ENCODE measurements at regions not wholly inside any gene's neighbourhood (a gene's known extent, or its start where the extent isn't known, plus 50 kb on each side); places are given as distances from the start of the nearest gene placed in this dataset.
"Not testable (repeated sequence)": the region's sequence is repeated elsewhere in the genome, so short reads cannot be mapped to it uniquely, and the experiment has no call there.

DNA sequence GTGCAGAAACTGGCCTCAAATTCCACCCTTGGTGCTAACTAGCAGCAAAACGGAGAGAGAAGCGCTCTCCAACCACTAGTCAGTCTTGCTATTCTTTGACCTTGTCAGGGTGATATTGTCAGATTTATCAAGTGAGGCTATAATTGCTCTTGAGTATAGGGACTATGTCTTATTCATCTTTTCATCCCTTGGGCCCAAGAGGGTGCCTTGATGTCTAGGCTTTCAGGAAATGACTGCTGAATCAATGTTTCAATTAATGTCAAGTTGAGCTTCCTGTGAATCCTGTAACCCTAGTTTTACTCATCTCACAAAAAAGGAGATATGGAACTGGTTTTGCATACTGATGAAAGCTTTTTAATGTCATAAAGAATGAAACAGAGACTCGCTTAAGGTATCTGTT lies 701.3 kb downstream of the EDEM1 start:
- DNase-seq: no peak

DNA sequence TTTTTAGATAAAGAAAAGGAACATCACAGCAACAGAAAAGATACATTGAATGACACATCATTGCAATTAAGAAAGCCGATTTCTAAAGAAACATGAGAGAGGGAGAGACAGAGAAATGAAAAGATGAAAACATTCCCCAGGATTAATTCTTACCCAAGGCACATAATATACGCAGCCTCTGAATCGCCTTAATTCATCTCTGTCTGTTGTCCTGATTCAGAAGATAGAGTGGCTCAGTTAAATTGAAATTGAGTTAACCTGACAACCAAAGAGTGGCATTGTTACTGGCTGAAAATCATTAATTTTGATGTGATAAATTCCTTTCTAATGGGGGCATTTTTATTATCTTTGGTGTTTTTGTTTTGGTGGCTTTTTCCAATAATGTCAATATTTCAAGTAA lies 701.9 kb downstream of the EDEM1 start:
- DNase-seq: no peak

DNA sequence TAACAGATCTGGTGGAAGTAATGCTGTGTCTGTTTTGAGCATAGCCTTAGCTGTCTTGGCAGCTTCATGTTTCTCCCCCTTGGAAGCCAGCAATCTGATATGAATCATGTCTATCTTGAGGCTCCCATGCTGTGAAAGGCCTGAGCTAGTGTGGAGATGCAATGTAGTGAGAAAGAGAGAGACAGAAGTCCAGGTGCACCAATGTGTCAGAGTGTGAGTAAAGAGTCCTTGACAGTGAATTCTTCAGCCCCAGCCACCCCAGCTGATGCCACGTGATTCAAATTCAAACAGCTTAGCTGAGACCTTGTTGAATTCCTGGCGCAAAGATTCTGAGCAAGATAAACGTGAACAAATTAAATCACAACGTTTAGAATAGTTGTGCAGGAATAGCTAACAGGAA lies 704.2 kb downstream of the EDEM1 start:
- DNase-seq: peak in 1 of 2 experiments; percentile 2

DNA sequence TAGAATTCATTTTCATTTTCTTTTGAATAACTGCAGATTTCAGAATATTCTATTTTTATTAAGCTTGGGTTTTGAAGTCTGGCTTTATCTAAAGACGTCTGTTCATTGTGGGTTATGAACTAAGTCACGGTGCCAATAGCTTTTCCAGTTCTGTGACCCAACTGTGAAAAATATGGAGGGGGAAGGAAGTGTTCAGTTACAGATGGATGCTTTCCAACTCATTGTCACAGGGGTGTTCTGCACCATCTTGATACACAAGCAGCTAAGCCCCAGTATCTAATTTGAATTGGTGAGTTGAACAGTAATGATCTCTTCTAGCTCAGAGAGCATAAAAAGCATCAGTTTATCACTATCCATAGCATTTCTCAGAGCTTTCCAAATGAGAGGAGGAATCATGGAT lies 710.6 kb downstream of the EDEM1 start:
- DNase-seq: no peak

DNA sequence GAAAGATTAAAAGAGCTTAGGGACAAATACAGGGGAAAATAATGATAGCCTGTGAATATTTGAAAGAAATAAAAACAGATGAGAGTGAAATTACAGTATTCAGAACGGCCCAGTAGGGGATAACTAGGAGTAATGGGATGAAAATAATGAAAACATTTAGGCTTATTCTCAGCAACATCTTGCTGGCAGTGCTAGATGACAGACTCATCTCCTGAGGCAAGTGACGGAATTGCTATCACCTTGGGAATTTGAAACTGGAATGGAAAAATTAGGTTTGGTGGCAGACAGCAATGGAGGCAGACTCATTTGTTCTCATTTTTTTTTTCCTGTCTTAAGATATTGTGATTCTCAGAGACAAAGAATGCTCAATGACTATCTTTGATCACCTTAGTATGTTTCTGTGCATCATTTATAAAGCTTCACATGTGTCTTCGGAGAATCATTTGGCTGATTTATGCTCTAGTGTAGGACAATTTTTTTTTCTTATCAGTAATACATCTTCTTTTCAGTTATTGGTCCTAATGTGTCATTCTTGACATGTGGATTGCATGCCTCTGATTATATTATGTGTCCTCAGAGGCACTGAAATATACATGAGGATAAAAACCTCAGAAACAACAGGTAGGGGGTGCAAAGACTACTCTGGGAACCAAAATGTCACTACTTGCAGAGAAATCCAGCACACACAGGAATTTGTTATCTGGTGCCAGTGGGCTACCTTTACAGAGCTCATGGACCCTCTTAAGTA lies 711.7 kb downstream of the EDEM1 start:
- DNase-seq: no peak

DNA sequence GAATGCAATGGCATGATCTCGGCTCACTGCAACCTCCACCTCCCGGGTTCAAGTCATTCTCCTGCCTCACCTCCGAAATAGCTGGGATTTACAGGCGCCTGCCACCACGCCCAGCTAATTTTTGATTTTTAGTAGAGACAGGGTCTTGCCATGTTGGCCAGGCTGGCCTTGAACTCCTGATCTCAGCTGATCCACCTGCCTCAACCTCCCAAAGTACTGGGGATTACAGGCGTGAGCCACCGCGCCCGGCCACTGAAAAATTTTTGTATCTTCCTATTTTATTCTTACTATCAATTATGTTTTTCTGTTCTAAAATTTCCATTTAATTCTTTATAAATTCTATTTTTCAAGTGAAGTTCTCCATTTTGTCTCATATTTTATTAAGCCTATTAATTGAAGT lies 730.4 kb downstream of the EDEM1 start:
- DNase-seq: no peak

DNA sequence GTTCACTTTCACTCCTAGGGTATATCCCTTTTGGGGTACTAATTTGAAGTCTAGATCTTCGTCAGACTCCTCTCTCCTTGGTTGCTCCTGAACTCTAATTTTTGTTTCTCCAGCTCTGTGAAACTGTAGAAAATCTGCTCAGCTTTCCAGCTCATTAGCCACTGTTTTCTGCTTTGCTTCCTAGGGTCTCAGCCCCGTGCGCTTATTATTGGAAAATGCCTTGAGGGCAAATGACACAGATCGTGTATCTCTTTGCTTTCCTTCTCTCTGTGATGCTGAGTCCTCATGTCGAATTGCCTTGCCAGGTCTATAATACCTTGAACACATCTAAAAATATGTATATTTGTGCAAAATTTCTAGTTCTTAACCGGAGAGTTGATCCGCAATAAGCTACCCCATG lies 731.1 kb downstream of the EDEM1 start:
- no peak for DNase-seq

DNA sequence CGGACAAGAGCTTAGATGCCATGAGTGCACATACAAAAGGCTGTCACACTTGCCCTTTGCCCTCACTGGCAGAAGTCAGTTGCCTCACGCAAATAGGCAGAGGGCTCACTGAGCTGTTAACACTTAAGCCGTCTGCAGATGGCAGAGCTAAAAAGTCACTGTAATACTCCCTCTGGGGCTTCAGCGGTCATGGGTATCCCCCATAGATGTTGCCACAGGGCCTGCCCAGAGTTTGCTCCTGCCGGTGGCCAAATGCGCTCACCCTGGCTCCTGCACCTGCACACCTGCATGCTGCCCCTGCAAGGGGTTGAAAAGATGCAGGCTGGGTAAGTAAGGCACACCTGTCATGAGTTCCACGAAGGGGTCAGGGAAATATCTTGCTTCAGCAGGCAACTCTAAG lies 741.5 kb downstream of the EDEM1 start:
- DNase-seq: no peak

DNA sequence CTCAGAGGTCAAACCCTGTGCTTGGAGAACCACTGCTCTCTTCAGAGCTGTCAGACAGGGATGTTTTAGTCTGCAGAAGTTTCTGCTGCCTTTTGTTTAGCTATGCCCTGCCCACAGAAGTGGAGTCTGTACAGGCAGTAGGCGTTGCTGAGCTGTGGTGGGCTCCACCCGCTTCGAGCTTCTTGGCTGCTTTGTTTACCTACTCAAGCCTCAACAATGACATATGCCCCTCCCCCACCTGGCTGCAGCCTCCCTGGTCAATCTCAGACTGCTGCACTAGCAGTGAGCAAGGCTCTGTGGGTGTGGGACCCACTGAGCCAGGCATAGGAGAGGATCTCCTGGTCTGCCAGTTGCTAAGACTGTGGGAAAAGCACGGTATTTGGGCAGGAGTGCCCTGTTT lies 756.6 kb downstream of the EDEM1 start:
- not testable (repeated sequence) for DNase-seq

DNA sequence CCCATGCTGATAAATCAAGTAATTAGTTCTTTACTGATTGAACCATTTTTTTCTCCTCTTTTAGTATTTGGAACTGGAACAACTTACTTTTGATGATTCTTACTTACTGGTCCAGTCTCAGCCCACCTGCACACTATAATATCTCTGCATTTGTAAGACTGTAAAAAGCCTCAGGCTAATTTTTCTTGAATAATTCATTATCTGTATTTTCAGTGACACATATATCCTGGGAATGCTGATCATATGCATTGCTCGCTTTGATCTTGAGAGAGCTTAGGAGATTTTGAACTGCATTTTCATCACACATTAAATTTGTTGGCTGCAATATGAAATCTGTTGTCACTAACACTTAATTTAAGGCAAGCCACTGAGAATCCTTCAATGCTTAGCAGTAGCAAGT lies 760.6 kb downstream of the EDEM1 start:
- no peak for DNase-seq

DNA sequence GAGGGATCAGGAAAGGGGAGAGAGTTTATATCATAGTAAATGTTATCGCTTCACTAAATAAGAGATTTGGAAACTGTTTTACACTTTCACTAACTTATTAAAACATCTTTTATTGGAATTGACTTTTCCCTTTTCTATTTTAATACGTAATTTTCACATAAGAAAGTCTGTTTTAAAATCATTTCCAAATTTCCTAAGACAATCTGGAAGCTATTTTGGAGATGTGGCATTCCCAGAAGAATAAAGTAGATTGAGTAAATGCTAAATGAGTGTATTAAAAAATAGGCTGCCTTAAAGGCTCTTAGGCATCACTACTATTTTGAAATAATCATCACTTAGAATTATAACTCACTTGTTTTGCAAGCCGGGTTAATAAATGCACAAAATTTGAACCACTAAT lies 763.5 kb downstream of the EDEM1 start:
- DNase-seq: no peak

DNA sequence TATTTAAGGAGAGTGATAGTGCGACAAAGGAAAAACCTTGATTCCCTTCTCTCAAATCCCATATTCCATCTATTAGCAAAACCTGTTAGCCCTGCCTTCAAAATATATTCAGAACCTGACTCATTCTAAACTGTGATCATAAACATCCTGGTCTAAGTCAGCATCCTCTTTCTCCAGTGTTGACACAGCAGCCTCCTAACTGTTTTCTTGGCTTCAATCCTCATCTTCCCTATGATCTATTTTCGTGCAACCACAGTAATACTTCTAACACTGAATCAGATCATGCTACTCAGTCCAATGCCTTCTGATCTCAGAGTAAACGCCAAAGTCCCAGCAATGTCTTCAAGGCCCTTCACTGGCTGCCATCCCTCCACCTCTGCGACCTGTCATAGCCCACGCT lies 785.1 kb downstream of the EDEM1 start:
- no peak for DNase-seq

DNA sequence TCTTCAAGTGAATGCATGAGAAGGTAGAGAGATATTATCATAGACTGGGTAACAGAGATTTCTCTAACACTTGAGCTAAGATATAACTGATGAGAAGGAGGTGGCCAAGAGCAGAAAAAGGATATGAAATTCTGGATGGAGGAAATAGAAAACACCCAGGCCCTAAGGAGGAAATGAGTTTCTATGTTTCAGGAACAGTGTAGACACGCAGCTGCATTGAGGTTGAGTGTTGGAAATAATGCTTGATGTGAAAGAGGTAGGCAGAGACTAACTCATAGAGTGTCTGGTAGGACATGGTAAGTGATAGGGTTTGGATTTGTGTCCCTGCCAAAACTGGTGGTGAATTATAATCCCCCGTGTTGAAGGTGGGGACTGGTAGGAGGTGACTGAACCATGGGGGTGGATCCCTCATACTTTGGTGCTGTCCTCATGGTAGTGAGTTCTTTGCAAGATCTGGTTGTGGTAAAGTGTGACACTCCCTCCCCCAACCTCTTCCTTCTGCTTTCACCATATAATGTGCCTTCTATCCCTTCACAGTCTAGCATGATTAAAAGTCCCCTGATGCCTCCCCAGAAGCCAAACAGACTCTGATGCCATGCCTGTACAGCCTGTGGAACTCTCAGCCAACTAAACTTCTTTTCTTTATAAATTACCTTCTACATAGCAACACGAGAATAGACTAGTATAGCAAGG lies 787.3 kb downstream of the EDEM1 start:
- DNase-seq: no peak

DNA sequence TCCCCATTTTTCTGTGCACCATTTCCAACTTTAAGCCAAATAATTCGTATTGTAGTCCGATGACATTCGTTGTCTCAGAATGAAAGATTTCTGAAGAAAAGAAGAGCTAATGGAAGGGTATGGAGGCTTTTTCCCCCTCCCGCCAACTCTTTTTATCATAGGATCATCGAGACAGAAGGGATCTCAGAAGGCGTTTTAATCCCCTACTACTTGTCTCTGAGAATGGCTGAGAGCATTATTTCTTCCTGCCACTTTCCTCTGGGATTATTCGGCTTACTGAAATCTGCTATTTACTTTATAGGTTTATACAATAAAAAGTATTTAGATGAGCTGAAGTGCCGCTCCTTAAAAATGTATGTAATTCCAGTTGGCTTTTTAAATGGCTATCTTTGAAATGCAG lies 789.8 kb downstream of the EDEM1 start:
- no peak for DNase-seq

DNA sequence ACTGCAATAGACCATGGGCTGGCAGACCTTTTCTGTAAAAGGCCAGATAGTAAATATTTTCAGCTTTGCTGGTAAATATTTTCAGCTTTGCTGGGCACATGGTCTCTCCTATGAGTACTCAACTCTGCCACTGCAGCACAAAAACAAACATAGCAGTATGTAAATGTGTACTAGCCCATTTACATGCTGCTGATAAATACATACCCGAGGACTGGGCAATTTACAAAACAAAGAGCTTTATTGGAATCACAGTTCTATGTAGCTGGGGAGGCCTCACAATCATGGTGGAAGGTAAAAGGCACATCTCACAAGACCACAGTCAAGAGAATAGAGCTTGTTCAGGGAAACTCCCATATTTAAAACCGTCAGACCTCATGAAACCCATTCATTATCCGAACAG lies 793.0 kb downstream of the EDEM1 start:
- DNase-seq: no peak

DNA sequence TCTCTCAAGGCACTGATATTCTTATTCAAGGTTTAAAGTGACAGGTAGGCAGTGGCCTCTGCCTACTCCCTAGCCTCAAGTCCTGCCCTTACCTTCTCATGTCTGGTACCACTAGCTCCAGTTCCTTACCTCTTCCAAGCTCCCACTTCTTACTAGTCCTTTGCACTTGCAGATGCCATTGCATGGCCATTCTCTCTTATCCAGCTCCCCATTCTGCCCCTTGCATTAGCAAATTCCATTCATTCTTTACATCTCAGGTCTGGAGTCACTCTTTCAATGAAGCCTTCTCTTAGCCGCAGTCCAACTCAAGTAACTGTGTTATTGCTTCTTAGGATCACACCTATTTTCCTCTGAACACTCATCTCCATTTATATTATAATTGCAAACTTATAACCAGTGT lies 807.1 kb downstream of the EDEM1 start:
- no peak for DNase-seq

DNA sequence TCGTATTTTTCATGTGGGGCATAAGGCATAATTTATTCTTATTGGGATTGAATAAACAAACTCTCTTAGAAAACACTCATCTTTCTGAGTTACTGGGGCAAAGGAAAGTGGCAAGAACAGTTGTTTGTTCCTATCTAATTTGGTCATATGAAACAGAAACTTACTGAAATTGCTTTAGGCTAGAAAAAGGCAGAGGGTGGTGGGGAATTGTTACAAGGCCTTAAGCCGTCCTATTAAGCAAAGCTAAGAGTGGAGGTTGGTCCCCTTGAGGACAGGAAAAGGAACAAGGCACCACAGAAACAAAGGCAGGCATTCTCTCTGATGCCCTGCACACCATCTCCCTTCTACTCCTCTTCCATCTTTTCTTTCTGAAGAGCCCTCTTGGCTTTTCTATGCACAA lies 830.9 kb downstream of the EDEM1 start:
- no peak for DNase-seq

DNA sequence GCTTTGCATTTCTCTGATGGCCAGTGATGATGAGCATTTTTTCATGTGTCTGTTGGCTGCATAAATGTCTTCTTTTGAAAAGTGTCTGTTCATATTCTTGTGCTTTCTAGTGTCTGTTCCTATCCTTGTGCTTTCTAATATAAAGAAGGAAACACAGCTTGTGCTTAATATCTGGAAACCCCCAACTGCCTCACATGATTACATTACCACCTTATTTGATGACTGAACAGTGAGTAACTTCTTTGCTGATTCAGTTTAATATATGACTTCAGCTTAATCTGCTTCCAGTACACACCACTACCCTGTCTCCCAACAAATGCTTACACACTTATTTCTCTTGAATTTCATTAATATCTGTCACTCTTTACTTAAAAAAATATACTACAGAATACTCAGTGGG lies 835.1 kb downstream of the EDEM1 start:
- no peak for DNase-seq

DNA sequence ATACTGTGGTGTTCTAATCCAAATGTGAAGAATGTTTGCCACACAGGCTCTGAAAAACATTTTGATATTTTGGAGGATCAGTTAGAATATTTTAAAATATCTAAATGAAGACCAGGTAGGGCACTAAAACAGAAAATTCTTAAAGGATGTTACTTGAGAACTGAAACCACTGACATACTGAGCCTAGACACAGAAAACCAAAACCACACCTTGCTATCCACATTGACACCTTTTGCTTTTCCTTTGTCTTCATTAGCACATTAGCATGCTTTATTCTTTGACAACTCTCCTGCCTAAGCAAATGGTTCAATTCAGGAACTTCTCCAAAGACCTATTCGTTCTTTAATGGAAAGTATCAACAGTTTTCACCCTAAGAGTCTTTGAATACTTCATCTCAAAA lies 835.9 kb upstream of the GRM7 start:
- DNase-seq: no peak

DNA sequence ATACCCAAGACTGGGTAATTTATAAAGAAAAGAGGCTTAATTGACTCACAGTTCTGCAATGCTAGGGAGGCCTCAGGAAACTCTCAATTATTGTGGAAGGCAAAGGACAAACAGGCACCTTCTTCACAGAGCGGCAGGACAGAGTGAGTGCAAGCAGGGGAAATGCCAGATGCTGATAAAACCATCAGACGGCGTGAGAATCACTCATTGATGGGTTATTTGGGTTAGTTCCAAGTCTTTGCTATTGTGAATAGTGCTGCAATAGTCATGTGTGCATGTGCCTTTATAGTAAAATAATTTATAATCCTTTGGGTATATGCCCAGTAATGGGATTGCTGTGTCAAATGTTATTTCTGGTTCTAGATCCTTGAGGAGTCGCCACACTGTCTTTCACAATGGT lies 830.3 kb upstream of the GRM7 start:
- not testable (repeated sequence) for DNase-seq

DNA sequence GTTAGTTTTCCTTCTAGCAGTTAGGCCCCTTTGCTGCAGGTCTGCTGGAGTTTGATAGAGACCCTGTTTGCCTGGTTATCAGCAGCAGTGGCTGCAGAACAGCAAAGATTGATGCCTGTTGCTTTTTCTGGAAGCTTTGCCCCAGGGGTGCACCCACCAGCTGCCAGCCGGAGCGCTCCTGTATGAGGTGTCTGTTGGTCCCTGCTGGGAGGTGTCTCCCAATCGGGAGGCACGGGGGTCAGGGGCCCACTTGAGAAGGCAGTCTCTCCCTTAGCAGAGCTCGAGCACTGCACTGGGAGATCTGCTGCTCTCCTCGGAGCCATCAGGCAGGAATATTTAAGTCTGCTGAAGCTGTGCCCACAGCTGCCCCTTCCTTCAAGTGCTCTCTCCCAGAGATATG lies 825.3 kb upstream of the GRM7 start:
- DNase-seq: no peak

DNA sequence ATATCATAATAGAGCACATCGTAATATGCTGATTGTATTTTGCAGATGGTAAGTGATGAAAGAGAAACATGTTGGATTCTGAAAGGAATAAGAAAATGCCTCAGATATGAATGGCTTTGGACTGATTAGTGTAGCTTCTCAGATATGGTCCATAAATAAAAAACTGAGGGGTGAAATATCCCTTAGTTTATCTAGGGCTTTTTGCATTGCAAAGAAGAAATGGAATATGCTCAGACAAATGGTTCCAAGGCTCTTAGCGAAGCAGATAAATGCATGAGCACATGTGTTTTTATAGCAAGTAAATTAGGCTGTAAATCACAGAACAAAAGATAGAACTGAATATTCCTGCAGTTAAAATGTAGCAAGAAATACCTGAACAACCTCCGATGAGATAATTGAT lies 820.9 kb upstream of the GRM7 start:
- no peak for DNase-seq

DNA sequence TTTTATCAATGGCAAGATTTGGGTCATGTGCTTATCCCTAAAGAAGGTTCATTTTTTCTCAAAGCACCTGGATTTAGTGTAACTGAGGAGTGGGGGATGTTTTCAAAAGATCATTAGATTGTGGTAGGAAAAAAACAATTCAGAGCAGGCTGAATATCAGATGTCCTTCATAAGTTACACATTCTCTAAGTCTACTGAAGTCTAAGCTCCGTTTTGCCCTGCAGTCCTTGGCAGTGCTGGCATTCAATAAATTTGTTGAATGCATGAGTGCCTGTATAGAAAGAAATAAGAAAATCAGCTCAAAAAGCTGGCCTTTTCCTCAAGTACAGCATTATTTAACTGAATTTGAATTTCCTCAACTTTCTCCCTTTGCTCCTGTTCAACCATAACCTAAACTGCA lies 819.0 kb upstream of the GRM7 start:
- no peak for DNase-seq

DNA sequence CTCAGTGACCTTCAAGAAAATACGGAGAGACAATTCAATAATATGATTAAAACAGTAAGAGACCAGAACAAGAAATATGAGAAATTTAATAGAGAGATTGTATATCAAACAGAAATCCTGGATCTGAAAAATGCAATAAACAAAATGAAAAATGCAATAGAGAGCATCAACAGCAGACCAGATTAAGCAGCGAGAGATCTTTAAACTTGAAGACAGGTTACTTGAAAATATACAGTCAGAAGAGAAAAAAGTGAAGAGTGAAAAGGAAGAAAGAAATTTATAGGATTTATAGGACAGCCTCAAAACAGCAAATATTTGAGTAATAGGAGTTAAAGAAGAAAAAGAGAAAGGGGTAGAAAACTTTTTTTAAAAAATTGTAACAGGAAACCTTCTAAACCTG lies 813.9 kb upstream of the GRM7 start:
- no peak for DNase-seq

DNA sequence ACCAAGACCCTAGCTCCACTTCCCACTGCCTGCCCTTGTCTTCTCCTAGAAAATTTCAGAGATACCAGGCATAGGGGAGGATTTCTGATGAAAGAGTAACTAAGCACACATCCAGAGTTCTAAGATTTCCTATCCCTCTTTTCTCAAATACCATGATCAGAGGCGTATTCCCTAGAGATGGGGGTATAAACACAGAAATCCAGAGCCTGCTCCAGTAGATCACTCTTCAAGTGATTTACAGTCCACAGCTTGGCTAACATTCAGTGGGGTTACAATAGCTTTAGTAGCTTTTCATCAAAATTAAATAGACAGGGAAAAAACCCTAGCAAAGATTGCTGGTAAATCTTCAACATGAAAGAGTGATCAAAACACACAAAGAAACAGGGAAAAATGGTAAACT lies 800.7 kb upstream of the GRM7 start:
- DNase-seq: no peak
